Right lobe of liver (tissue), 4 donors: ENCODE measurements at regions not wholly inside any gene's neighbourhood (a gene's known extent, or its start where the extent isn't known, plus 50 kb on each side); places are given as distances from the start of the nearest gene placed in this dataset.

ENCODE experiments used
- CTCF ChIP-seq, 4 donors: fragments of 200-600 bp in 3 of 4; fragments of 450-650 bp in 1 of 4; IDR thresholded peaks; one replicate each; pipeline versions ENCODE4 v1.5.1 to v1.8.0; 2016 to 2022; ENCODE audit warnings: antibody characterized with exemption in 4 of 4, mild to moderate bottlenecking in 2 of 4
- POLR2A ChIP-seq: fragments of 450-650 bp; IDR thresholded peaks from one replicate; pipeline ENCODE4 v1.6.1; 2017; ENCODE audit warnings: antibody characterized with exemption, mild to moderate bottlenecking
- donor health status: DM: no; HTN: no; CAD: no.
- donor health status: DM: no; HTN: no; CAD: no.
- donor health status: DM: no; HTN: yes; CAD: no.

- no peak for TF ChIP-seq CTCF (IDR thresholded peaks at IDR 0.05)
- TF ChIP-seq POLR2A = no peak
Measured at GRCh38 chr7:416761-417624, 102.7 kb downstream of the PDGFA start.
